Ovary (tissue), 3 donors: ENCODE measurements at regions not wholly inside any gene's neighbourhood (a gene's known extent, or its start where the extent isn't known, plus 50 kb on each side); places are given as distances from the start of the nearest gene placed in this dataset.

Source experiments
- CTCF ChIP-seq, 3 donors: fragments of 450-650 bp in 2 of 3; fragments of 200-600 bp in 1 of 3; IDR thresholded peaks; one replicate each; pipeline versions ENCODE4 v1.5.1 to v1.8.0; 2016 to 2022; ENCODE audit warnings: antibody characterized with exemption in 3 of 3, mild to moderate bottlenecking in 1 of 3
- EP300 ChIP-seq: sonication (generic); formaldehyde crosslinking; IDR thresholded peaks from one replicate; pipeline ENCODE4 v1.6.1; 2017; ENCODE audit warnings: antibody characterized with exemption
- POLR2A ChIP-seq: fragments of 450-650 bp; IDR thresholded peaks from one replicate; pipeline ENCODE4 v1.6.1; 2017; ENCODE audit warnings: antibody characterized with exemption, mild to moderate bottlenecking, moderate library complexity
- donor health status: DM: no; HTN: no; CAD: no.

GRCh38 chr6:8983202-8983688, 547.9 kb upstream of the SLC35B3 start:
- TF ChIP-seq CTCF (IDR thresholded peaks at IDR 0.05) = peak; percentile 23 to 57 (median 56)
- TF ChIP-seq EP300 = no peak
- TF ChIP-seq POLR2A = no peak
